ENCODE measurements at regions not wholly inside any gene's neighbourhood (a gene's known extent, or its start where the extent isn't known, plus 50 kb on each side); places are given as distances from the start of the nearest gene placed in this dataset.

GRCh38 chr15:58291848-58292247 is 139.9 kb upstream of the LIPC start:
- no peak overlapping the region for H3K27ac ChIP-seq
- no peaks in the 10 kb centered on the region for H3K4me1 ChIP-seq
- H3K4me1 Mint-ChIP-seq = peaks cover 25% of the 10 kb centered on the region
- no peak overlapping the region for H3K27ac Mint-ChIP-seq
- H2AFZ ChIP-seq (replicated peaks) = no peak overlapping the region
- no peaks in the 10 kb centered on the region for H4K20me1 ChIP-seq (ENCODE audit: low read depth)
- H3K9me3 ChIP-seq (ENCODE audit: low read depth) = peaks cover 9% of the 10 kb centered on the region
- peaks cover 4% of the 10 kb centered on the region for H3K27me3 Mint-ChIP-seq (ENCODE audit: insufficient read depth, low read depth)
- no peaks in the 10 kb centered on the region for H3K27me3 ChIP-seq
- no peaks in the 10 kb centered on the region for H3K36me3 ChIP-seq
- no peak overlapping the region for H3K4me3 ChIP-seq
- no peaks in the 10 kb centered on the region for H3K79me2 ChIP-seq (ENCODE audit: low read depth)
- no peak for DNase-seq (ENCODE audit: low spot score)
- peaks cover 10% of the 10 kb centered on the region for H3K9me3 Mint-ChIP-seq
- no peaks in the 10 kb centered on the region for H3F3A ChIP-seq (ENCODE audit: low read depth)
- TF ChIP-seq CTCF (IDR thresholded peaks at IDR 0.05) = no peak
- no peak for TF ChIP-seq EZH2phosphoT487 (IDR thresholded peaks at IDR 0.05)
- TF ChIP-seq EZH2 (IDR thresholded peaks at IDR 0.05) = no peak
- no peak overlapping the region for H3K9ac ChIP-seq
- H3K4me3 Mint-ChIP-seq = no peak overlapping the region
- no peaks in the 10 kb centered on the region for H3K36me3 Mint-ChIP-seq
- no peak overlapping the region for H3K4me2 ChIP-seq

- Histone ChIP-seq H3K27me3 (no peaks in the 10 kb centered on the region), H3K36me3 (no peaks in the 10 kb centered on the region), H3K9me3 (ENCODE audit: low read depth) (peaks cover 11% of the 10 kb centered on the region), H3K4me1 (no peaks in the 10 kb centered on the region), H3F3A (ENCODE audit: low read depth) (no peaks in the 10 kb centered on the region), H3K27ac (no peak overlapping the region), H3K9ac (no peak overlapping the region), H3K79me2 (ENCODE audit: low read depth) (no peaks in the 10 kb centered on the region), H4K20me1 (ENCODE audit: low read depth) (no peaks in the 10 kb centered on the region), H3K4me3 (no peak overlapping the region), H2AFZ (replicated peaks) (no peak overlapping the region), H3K4me2 (no peak overlapping the region)
- peaks cover 4% of the 10 kb centered on the region for H3K27me3 Mint-ChIP-seq (ENCODE audit: insufficient read depth, low read depth)
- H3K9me3 Mint-ChIP-seq = peaks cover 16% of the 10 kb centered on the region
- no peak overlapping the region for H3K27ac Mint-ChIP-seq
- TF ChIP-seq EZH2phosphoT487 (IDR thresholded peaks at IDR 0.05) (no peak), EZH2 (IDR thresholded peaks at IDR 0.05) (no peak), CTCF (IDR thresholded peaks at IDR 0.05) (no peak)
- DNase-seq (ENCODE audit: low spot score) = no peak
- peaks cover 25% of the 10 kb centered on the region for H3K4me1 Mint-ChIP-seq
- H3K4me3 Mint-ChIP-seq = no peak overlapping the region
- H3K36me3 Mint-ChIP-seq = no peaks in the 10 kb centered on the region
Observed at GRCh38 chr15:58292751-58293175, 139.0 kb upstream of the LIPC start.

- no peak overlapping the region for H3K9ac ChIP-seq
- DNase-seq (ENCODE audit: low spot score) = no peak
- H3K36me3 Mint-ChIP-seq = no peaks in the 10 kb centered on the region
- H3K79me2 ChIP-seq (ENCODE audit: low read depth) = no peaks in the 10 kb centered on the region
- no peaks in the 10 kb centered on the region for H3K4me1 ChIP-seq
- no peak overlapping the region for H3K4me3 ChIP-seq
- TF ChIP-seq EZH2 (IDR thresholded peaks at IDR 0.05) = no peak
- TF ChIP-seq CTCF (IDR thresholded peaks at IDR 0.05) = no peak
- TF ChIP-seq EZH2phosphoT487 (IDR thresholded peaks at IDR 0.05) = no peak
- no peaks in the 10 kb centered on the region for H3F3A ChIP-seq (ENCODE audit: low read depth)
- no peak overlapping the region for H2AFZ ChIP-seq (replicated peaks)
- no peak overlapping the region for H3K27ac Mint-ChIP-seq
- peaks cover 20% of the 10 kb centered on the region for H3K9me3 Mint-ChIP-seq
- no peaks in the 10 kb centered on the region for H3K27me3 ChIP-seq
- H3K9me3 ChIP-seq (ENCODE audit: low read depth) = peaks cover 11% of the 10 kb centered on the region
- no peak overlapping the region for H3K4me2 ChIP-seq
- peaks cover 8% of the 10 kb centered on the region for H3K27me3 Mint-ChIP-seq (ENCODE audit: insufficient read depth, low read depth)
- H3K27ac ChIP-seq = no peak overlapping the region
- no peak overlapping the region for H3K4me3 Mint-ChIP-seq
- H3K4me1 Mint-ChIP-seq = peaks cover 28% of the 10 kb centered on the region
- H4K20me1 ChIP-seq (ENCODE audit: low read depth) = no peaks in the 10 kb centered on the region
- no peaks in the 10 kb centered on the region for H3K36me3 ChIP-seq
Observed at GRCh38 chr15:58293622-58294550, 137.9 kb upstream of the LIPC start.

Measured in neural progenitor cell (in vitro differentiated cells).